HL-60 (cell line): ENCODE measurements at regions not wholly inside any gene's neighbourhood (a gene's known extent, or its start where the extent isn't known, plus 50 kb on each side); places are given as distances from the start of the nearest gene placed in this dataset.
"Not testable (repeated sequence)": the region's sequence is repeated elsewhere in the genome, so short reads cannot be mapped to it uniquely, and the experiment has no call there.

Experiments used
- DNase-seq, 2 experiments: peaks; one replicate each; pipeline ENCODE4 v3.0.0-alpha.2; 2010 to 2020; ENCODE audit warnings: low read depth in 1 of 2, low spot score in 1 of 2
- H3K27ac ChIP-seq: fragments of 250-450 bp; sonication (Bioruptor Pico); replicated peaks from 2 replicates; pipeline ENCODE4 v1.5.1; 2020; ENCODE audit warnings: mild to moderate bottlenecking, moderate library complexity
- H3K27me3 ChIP-seq: fragments of 250-450 bp; sonication (Bioruptor Pico); 2 replicates; pipeline ENCODE4 v1.5.1; 2021; ENCODE audit warnings: mild to moderate bottlenecking, moderate library complexity; ENCODE audit not compliant: insufficient read depth, poor library complexity, severe bottlenecking
- H3K4me3 ChIP-seq: replicated peaks from 2 replicates; pipeline ENCODE4 v1.5.1; 2011; ENCODE audit warnings: mild to moderate bottlenecking, control low read depth, low read length; ENCODE audit not compliant: insufficient read depth
- CTCF ChIP-seq: IDR thresholded peaks from one replicate; pipeline ENCODE4 v1.5.1; 2011; ENCODE audit warnings: low read length, control low read depth, inconsistent platforms; ENCODE audit not compliant: insufficient read depth
- GABPA ChIP-seq: IDR thresholded peaks from 2 replicates; pipeline ENCODE4 v1.6.1; 2012; ENCODE audit warnings: low read depth
- POLR2AphosphoS5 ChIP-seq: IDR thresholded peaks from 2 replicates; pipeline ENCODE4 v1.6.1; 2012; ENCODE audit warnings: low read depth
- REST ChIP-seq: IDR thresholded peaks from 2 replicates; pipeline ENCODE4 v1.6.1; 2012; ENCODE audit warnings: low read depth; ENCODE audit not compliant: insufficient replicate concordance
- SPI1 ChIP-seq: IDR thresholded peaks from 2 replicates; pipeline ENCODE4 v1.6.1; 2012; ENCODE audit warnings: low read depth, mild to moderate bottlenecking, borderline replicate concordance

DNA sequence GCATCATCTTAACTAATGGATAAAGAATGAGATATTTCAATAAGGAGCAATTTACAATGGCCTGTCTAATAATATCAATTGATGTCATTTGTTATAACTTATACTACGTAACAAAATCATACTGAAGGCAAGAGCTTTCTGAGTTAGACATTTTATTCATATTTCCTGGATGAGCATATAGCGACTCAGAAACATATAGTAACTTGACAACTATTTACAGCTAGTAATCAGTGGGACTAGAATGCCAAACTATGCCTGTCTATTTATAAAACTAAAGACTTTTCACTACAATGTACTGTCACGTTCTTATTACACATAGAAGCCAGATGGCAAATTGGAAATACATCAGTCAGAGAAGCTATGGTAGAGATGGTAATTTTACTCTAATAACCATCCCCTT is 766.2 kb upstream of the TMEFF2 start:
- H3K27ac ChIP-seq = no peak overlapping the region
- DNase-seq = no peak
- no peak overlapping the region for H3K4me3 ChIP-seq
- no peaks in the 10 kb centered on the region for H3K27me3 ChIP-seq
- TF ChIP-seq REST = no peak
- TF ChIP-seq POLR2AphosphoS5 = no peak
- no peak for TF ChIP-seq CTCF
- no peak for TF ChIP-seq GABPA
- no peak for TF ChIP-seq SPI1

- H3K27ac ChIP-seq, H3K4me3 ChIP-seq, DNase-seq, H3K27me3 ChIP-seq: not testable (repeated sequence)
Measured at GRCh38 chr2:192958615-192959014, 763.9 kb upstream of the TMEFF2 start.

DNA sequence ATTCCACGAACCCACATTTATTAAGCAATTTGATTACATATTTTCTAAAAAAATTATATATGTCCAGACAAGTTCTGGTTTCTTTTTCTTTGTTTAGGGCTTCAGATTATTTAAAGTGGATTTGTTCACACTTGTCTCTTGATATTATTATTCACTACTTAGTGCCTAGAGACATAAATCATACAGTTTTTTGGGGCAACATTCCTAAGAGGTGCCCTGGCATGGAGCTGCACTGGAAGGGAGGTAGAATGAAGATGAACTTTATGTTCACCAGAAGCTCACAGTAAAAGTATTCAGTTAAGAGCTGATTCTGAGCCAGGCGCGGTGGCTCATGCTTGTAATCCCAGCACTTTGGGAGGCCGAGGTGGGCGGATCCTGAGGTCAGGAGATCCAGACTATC is 762.7 kb upstream of the TMEFF2 start:
- TF ChIP-seq POLR2AphosphoS5 = no peak
- no peak for TF ChIP-seq GABPA
- TF ChIP-seq CTCF = no peak
- TF ChIP-seq REST = no peak
- no peak for TF ChIP-seq SPI1

DNA sequence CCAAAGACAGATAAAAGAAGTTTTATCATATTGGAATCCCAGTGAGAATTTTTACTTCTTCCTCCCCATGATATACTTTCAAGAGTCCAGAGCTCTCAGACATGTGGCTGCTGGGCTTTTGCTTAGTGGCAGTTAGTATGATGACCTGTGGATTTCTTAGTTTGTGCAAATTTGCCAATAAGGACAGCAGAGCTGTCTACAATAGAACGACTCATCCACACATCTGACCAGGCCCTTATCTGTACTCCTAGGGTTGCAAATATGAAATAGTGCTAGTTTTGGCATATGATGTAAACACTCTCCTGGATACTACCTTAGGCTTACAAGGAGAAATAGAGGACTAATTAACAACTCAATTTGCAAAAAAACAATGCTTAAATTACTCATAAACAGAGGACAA is 758.4 kb upstream of the TMEFF2 start:
- TF ChIP-seq SPI1 (no peak), GABPA (no peak), POLR2AphosphoS5 (no peak)
- H3K27me3 ChIP-seq = no peaks in the 10 kb centered on the region
- H3K4me3 ChIP-seq = no peak overlapping the region
- no peak for DNase-seq
- H3K27ac ChIP-seq = no peak overlapping the region

More for the DNA sequence above, 762.7 kb upstream of the TMEFF2 start:
- Histone ChIP-seq H3K4me3 (no peak overlapping the region), H3K27ac (no peak overlapping the region), H3K27me3 (no peaks in the 10 kb centered on the region)
- no peak for DNase-seq

DNA sequence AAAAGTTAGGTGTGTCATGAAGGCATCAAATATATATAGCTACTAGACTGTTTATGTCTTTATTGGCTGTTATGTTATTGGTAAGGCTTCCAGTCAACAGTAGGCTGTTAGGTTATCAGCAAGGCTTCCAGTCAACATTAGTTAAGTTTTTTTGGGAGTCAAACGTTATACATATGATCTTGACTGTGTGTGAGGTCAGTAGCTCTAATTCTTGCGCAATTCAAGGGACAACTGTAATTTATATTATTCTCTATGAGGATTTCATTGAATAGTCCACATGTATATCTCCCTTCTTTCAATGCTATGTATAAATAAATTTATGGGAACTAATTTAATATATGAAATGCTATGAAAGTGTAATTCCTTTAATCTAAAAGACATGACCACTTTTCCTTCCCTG is 757.5 kb upstream of the TMEFF2 start:
- TF ChIP-seq REST (no peak), CTCF (no peak), SPI1 (no peak), GABPA (no peak)
- no peak for DNase-seq
- Histone ChIP-seq H3K27me3 (no peaks in the 10 kb centered on the region), H3K27ac (no peak overlapping the region), H3K4me3 (no peak overlapping the region)
